ENCODE measurements at regions not wholly inside any gene's neighbourhood (a gene's known extent, or its start where the extent isn't known, plus 50 kb on each side); places are given as distances from the start of the nearest gene placed in this dataset.

DNA sequence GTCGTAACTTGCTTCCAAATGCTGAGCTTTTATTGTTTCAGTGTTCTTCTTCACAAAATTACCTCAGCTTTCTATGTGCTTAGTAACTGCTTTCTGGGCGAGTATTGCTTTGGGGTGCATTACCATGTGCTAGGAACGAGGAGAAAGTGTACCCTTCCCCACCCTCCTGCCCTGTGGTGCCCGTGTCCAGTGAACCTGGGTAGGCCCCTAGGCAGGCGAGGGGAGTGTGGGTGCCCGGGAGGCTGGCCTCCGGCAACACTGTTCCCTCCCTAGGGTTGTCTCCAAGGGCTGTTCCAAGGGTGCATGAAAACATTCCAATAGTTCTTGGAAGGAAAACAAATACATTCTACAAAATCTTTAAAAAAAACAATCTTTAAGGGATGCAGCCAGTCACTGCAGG lies 216.5 kb upstream of the SOX1 start:
- DNase-seq: no peak
- no peaks in the 10 kb centered on the region for H3K36me3 ChIP-seq
- intact Hi-C loops (cut with DNase I): no loop called here
- no peaks in the 10 kb centered on the region for H3K27me3 ChIP-seq
- H3K27ac ChIP-seq: no peak overlapping the region
- TF ChIP-seq CTCF (IDR thresholded peaks at IDR 0.05) (no peak), POLR2A (IDR thresholded peaks at IDR 0.05) (no peak)
- no peak overlapping the region for H3K4me3 ChIP-seq (replicated peaks in 1 of 3)
- no peaks in the 10 kb centered on the region for H3K9me3 ChIP-seq
- H3K4me1 ChIP-seq: peaks cover 0 to 4% of the 10 kb centered on the region in 2 donors
- 76 to 89% methylated on average over 7 of the region's 7 CpGs for WGBS, 2 donors

GRCh38 chr13:111850976-111851375 lies 216.0 kb upstream of the SOX1 start:
- H3K27ac ChIP-seq: no peak overlapping the region
- no peaks in the 10 kb centered on the region for H3K9me3 ChIP-seq
- no peak for TF ChIP-seq POLR2A (IDR thresholded peaks at IDR 0.05)
- TF ChIP-seq CTCF (IDR thresholded peaks at IDR 0.05): no peak
- intact Hi-C loops (cut with DNase I): no loop called here
- no peaks in the 10 kb centered on the region for H3K36me3 ChIP-seq
- no peak overlapping the region for H3K4me3 ChIP-seq (replicated peaks in 1 of 3)
- DNase-seq: no peak
- no peaks in the 10 kb centered on the region for H3K27me3 ChIP-seq
- H3K4me1 ChIP-seq: peaks cover 0 to 4% of the 10 kb centered on the region in 2 donors
- 75 to 78% methylated on average over 5 of the region's 5 CpGs for WGBS, 2 donors

DNA sequence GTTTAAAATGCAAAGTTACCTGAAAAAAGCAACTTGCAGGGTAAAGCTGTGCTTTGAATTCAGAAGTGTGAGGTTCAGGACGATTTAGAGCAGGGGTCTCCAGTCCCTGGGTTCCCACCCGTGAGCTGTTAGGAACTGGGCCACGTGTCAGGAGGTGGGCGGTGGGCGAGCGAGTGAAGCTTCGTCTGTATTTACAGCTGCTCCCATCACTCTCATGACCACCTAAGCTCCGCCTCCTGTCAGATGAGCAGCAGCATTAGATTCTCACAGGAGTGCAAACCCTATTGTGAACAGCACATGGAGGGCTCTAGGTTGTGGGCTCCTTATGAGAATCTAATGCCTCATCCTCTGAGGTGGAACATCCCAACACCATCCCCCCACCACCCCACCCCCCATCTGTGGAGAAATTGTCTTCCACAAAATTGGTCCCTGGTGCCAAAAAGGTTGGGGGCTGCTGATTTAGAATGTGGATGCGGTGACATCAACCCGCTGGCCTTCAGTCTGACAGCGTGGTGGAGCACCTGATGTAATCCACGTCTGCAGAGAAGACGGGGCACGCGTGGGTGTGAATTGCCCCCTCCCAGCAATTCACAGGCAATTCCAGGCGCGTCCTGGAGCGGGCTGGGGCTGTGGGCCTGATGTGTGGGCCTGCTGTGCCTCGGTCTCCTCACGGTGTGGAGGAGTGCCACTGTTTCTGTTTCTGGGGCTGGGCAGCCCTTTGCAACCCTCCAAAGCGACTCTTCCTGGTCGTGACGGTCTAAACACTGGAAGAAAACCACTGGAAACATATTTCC lies 214.0 kb upstream of the SOX1 start:
- no peak overlapping the region for H3K4me3 ChIP-seq (replicated peaks in 1 of 3)
- H3K9me3 ChIP-seq: no peaks in the 10 kb centered on the region

DNA sequence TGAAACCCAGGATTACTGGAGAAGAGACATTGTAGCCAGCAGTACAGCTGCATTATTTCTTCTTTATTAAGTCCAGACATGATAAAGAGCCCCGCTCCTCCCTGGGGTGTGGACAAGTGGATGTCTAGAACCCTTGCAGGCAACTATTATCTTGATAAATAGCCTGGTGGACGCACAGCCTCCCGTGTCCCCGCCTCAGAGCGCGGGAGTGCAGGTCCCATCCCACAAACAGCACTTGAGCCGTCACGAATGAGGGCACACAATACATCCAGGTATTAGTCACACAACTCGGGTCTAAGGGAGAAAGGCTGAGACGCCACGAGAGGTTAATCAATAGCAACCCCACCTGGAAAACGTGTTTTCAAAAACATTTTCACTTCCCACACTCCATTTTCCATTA lies 213.2 kb upstream of the SOX1 start:
- 25 to 35% methylated on average over 12 of the region's 12 CpGs for WGBS, 2 donors
- no peaks in the 10 kb centered on the region for H3K9me3 ChIP-seq
- H3K36me3 ChIP-seq: no peaks in the 10 kb centered on the region
- DNase-seq: peak; percentile 6 to 11
- intact Hi-C loops (cut with DNase I): no loop called here
- no peak overlapping the region for H3K4me3 ChIP-seq (replicated peaks in 1 of 3)
- TF ChIP-seq CTCF (IDR thresholded peaks at IDR 0.05) (no peak), POLR2A (IDR thresholded peaks at IDR 0.05) (no peak)
- no peak overlapping the region for H3K27ac ChIP-seq
- no peaks in the 10 kb centered on the region for H3K27me3 ChIP-seq
- H3K4me1 ChIP-seq: peaks cover 0 to 4% of the 10 kb centered on the region in 2 donors

More for the DNA sequence above, 214.0 kb upstream of the SOX1 start:
- no peaks in the 10 kb centered on the region for H3K27me3 ChIP-seq
- no peak for TF ChIP-seq CTCF (IDR thresholded peaks at IDR 0.05)
- TF ChIP-seq POLR2A (IDR thresholded peaks at IDR 0.05): no peak
- WGBS, 2 donors: 70 to 73% methylated on average over 18 to 23 of the region's 23 CpGs
- intact Hi-C loops (cut with DNase I): no loop called here
- no peak for DNase-seq
- H3K4me1 ChIP-seq: peaks cover 0 to 4% of the 10 kb centered on the region in 2 donors
- no peak overlapping the region for H3K27ac ChIP-seq
- H3K36me3 ChIP-seq: no peaks in the 10 kb centered on the region

GRCh38 chr13:111854403-111854802 lies 212.5 kb upstream of the SOX1 start:
- DNase-seq: no peak
- Histone ChIP-seq H3K9me3 (no peaks in the 10 kb centered on the region), H3K4me1 (peaks cover 0 to 4% of the 10 kb centered on the region in 2 donors), H3K27me3 (no peaks in the 10 kb centered on the region), H3K36me3 (no peaks in the 10 kb centered on the region), H3K4me3 (replicated peaks in 1 of 3) (no peak overlapping the region), H3K27ac (no peak overlapping the region)
- WGBS, 2 donors: 64 to 67% methylated on average over 10 to 13 of the region's 13 CpGs
- TF ChIP-seq POLR2A (IDR thresholded peaks at IDR 0.05): no peak
- TF ChIP-seq CTCF (IDR thresholded peaks at IDR 0.05): no peak
- intact Hi-C loops (cut with DNase I): no loop called here

All from thyroid gland (tissue), 4 donors.